ENCODE measurements at regions not wholly inside any gene's neighbourhood (a gene's known extent, or its start where the extent isn't known, plus 50 kb on each side); places are given as distances from the start of the nearest gene placed in this dataset.

DNA sequence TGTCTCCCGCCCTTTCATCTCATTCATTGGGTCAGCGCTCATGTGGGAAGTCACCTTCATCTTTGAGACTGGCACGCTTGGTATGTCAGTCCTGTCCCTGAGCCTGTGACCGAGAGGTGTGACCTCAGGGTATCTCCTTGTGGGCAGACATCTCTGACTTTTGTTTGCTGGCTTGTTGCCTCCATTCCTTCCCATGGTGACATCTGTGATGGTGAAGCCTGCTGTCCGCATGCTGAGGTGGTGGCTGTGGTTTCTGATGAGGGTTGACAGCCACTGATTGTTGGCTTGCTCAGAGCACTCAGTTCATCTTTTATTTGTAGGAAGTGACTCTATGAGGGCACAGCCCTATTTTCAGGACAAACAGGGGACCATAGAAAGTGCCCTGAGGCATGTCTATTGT lies 139.2 kb downstream of the SLC4A3 start:
- H3K4me1 ChIP-seq (replicated peaks in 1 of 2; ENCODE audit: control insufficient read depth in 2 of 2, insufficient read depth in 2 of 2, low read length in 2 of 2) = no peaks in the 10 kb centered on the region
- H3K79me2 ChIP-seq (ENCODE audit: control insufficient read depth, insufficient read depth, low read length) = no peaks in the 10 kb centered on the region
- no peaks in the 10 kb centered on the region for H3K9me3 ChIP-seq (replicated peaks; ENCODE audit: control insufficient read depth, insufficient read depth, low read depth, low read length)
- H3K4me3 ChIP-seq = no peak overlapping the region
- H3K27me3 ChIP-seq (ENCODE audit: control insufficient read depth in 2 of 2, insufficient read depth in 2 of 2, low read length in 2 of 2) = no peaks in the 10 kb centered on the region; a peak in 1 of 5 replicates
- POLR2A ChIA-PET = no interaction called here
- TF ChIP-seq, protein P1, sequence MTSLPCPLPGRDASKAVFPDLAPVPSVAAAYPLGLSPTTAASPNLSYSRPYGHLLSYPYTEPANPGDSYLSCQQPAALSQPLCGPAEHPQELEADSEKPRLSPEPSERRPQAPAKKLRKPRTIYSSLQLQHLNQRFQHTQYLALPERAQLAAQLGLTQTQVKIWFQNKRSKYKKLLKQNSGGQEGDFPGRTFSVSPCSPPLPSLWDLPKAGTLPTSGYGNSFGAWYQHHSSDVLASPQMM (CRISPR knock-in tag; IDR thresholded peaks at IDR 0.05) = no peak
- no peak for TF ChIP-seq ZNF780A (CRISPR knock-in tag; IDR thresholded peaks at IDR 0.05)
- no peak for TF ChIP-seq GABPB1 (CRISPR knock-in tag; IDR thresholded peaks at IDR 0.05)
- TF ChIP-seq RBM17 (IDR thresholded peaks at IDR 0.05; ENCODE audit: borderline replicate concordance, low read depth, low read length) = no peak
- TF ChIP-seq POLR3A (IDR thresholded peaks at IDR 0.05; ENCODE audit: borderline replicate concordance, extremely low read depth, insufficient read depth, insufficient read length) = no peak
- TF ChIP-seq, protein P2, sequence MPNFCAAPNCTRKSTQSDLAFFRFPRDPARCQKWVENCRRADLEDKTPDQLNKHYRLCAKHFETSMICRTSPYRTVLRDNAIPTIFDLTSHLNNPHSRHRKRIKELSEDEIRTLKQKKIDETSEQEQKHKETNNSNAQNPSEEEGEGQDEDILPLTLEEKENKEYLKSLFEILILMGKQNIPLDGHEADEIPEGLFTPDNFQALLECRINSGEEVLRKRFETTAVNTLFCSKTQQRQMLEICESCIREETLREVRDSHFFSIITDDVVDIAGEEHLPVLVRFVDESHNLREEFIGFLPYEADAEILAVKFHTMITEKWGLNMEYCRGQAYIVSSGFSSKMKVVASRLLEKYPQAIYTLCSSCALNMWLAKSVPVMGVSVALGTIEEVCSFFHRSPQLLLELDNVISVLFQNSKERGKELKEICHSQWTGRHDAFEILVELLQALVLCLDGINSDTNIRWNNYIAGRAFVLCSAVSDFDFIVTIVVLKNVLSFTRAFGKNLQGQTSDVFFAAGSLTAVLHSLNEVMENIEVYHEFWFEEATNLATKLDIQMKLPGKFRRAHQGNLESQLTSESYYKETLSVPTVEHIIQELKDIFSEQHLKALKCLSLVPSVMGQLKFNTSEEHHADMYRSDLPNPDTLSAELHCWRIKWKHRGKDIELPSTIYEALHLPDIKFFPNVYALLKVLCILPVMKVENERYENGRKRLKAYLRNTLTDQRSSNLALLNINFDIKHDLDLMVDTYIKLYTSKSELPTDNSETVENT (CRISPR knock-in tag; IDR thresholded peaks at IDR 0.05) = no peak
- no peak for TF ChIP-seq ZNF561 (CRISPR knock-in tag; conservative IDR thresholded peaks at IDR 0.05)
- no peak for TF ChIP-seq ZC3H8 (IDR thresholded peaks at IDR 0.05)
- no peak for TF ChIP-seq OTX1 (CRISPR knock-in tag; IDR thresholded peaks at IDR 0.05)
- no peak for TF ChIP-seq ZNF347 (CRISPR knock-in tag; IDR thresholded peaks at IDR 0.05; ENCODE audit: low read depth)
- no peak for TF ChIP-seq ZFX (CRISPR knock-in tag; IDR thresholded peaks at IDR 0.05)
- no peak for TF ChIP-seq MCM2 (IDR thresholded peaks at IDR 0.05; ENCODE audit: low read depth)
- TF ChIP-seq, protein P3, sequence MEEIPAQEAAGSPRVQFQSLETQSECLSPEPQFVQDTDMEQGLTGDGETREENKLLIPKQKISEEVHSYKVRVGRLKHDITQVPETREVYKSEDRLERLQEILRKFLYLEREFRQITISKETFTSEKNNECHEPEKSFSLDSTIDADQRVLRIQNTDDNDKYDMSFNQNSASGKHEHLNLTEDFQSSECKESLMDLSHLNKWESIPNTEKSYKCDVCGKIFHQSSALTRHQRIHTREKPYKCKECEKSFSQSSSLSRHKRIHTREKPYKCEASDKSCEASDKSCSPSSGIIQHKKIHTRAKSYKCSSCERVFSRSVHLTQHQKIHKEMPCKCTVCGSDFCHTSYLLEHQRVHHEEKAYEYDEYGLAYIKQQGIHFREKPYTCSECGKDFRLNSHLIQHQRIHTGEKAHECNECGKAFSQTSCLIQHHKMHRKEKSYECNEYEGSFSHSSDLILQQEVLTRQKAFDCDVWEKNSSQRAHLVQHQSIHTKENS (CRISPR knock-in tag; IDR thresholded peaks at IDR 0.05) = no peak
- TF ChIP-seq ZNF76 (CRISPR knock-in tag; IDR thresholded peaks at IDR 0.05; ENCODE audit: borderline replicate concordance) = no peak
- no peak for TF ChIP-seq CC2D1A (IDR thresholded peaks at IDR 0.05)
- TF ChIP-seq PHTF2 (CRISPR knock-in tag; IDR thresholded peaks at IDR 0.05) = no peak
- TF ChIP-seq NCOA1 (IDR thresholded peaks at IDR 0.05; ENCODE audit: low read depth) = no peak
- intact Hi-C loops (cut with micrococcal nuclease) (no loop called here), in situ Hi-C loops (cut with MboI) (no loop called here)
- FAIRE-seq = no peak
- H3K9ac ChIP-seq (ENCODE audit: insufficient read depth in 1 of 2, low read depth in 2 of 2, low read length in 2 of 2) = no peak overlapping the region
- WGBS (ENCODE audit: insufficient coverage, low coverage, missing lambda C conversion rate) = 0% methylated on average over 4 of the region's 5 CpGs
- no peaks in the 10 kb centered on the region for H3K36me3 ChIP-seq (ENCODE audit: control insufficient read depth, insufficient read depth, low read length)
- no peak overlapping the region for H2AFZ ChIP-seq (ENCODE audit: low read depth, low read length)
- H3K4me2 ChIP-seq (ENCODE audit: insufficient read depth, low read length) = no peak overlapping the region
- H3K9me1 ChIP-seq (ENCODE audit: control insufficient read depth, insufficient read depth, low read length) = no peaks in the 10 kb centered on the region
- CTCF ChIA-PET (ENCODE audit: low intra/inter-chr PET ratio) = no interaction called here
- no peak for ATAC-seq
- DNase-seq (ENCODE audit: extremely low read depth in 1 of 4, low spot score in 3 of 4) = no peak
- BruUV-seq (replicated peaks) = no TSS peak
- no peaks in the 10 kb centered on the region for H4K20me1 ChIP-seq (replicated peaks; ENCODE audit: control insufficient read depth, insufficient read depth, low read length)
- no peak overlapping the region for H3K27ac ChIP-seq (ENCODE audit: extremely low read depth, low read depth, low read length)

Data from K562 (cell line).